Testis (tissue), 2 donors: ENCODE measurements at regions not wholly inside any gene's neighbourhood (a gene's known extent, or its start where the extent isn't known, plus 50 kb on each side); places are given as distances from the start of the nearest gene placed in this dataset.

Experiments
- CTCF ChIP-seq, 3 experiments: fragments of 450-650 bp in 2 of 3; fragments of 200-600 bp in 1 of 3; sonication (generic) in 1 of 3; IDR thresholded peaks; one replicate each; pipeline ENCODE4 v1.5.1; 2016 to 2019; ENCODE audit warnings: antibody characterized with exemption in 3 of 3, mild to moderate bottlenecking in 2 of 3, moderate library complexity in 1 of 3
- POLR2A ChIP-seq: fragments of 450-650 bp; IDR thresholded peaks from one replicate; pipeline ENCODE4 v1.6.1; 2017; ENCODE audit warnings: antibody characterized with exemption, mild to moderate bottlenecking, moderate library complexity

GRCh38 chr12:32989705-32990104, 93.1 kb upstream of the PKP2 start:
- no peak for TF ChIP-seq CTCF (IDR thresholded peaks at IDR 0.05)
- no peak for TF ChIP-seq POLR2A
